ENCODE measurements at regions not wholly inside any gene's neighbourhood (a gene's known extent, or its start where the extent isn't known, plus 50 kb on each side); places are given as distances from the start of the nearest gene placed in this dataset.

GRCh38 chr7:138346975-138347374 is 113.1 kb upstream of the TRIM24 start:
- TF ChIP-seq EZH2 (IDR thresholded peaks at IDR 0.05) (no peak), POLR2AphosphoS5 (IDR thresholded peaks at IDR 0.05; ENCODE audit: borderline replicate concordance, low read depth, low read length) (no peak), FOXP2 (optimal IDR thresholded peaks at IDR 0.05; ENCODE audit: control extremely low read depth, extremely low read length, insufficient read depth) (no peak)
